B cell (primary cell): ENCODE measurements at regions not wholly inside any gene's neighbourhood (a gene's known extent, or its start where the extent isn't known, plus 50 kb on each side); places are given as distances from the start of the nearest gene placed in this dataset.

Experiments used
- ATAC-seq: fragments of 200-7000 bp; cut with Tn5 transposase; one replicate; pipeline ENCODE4 v1.10.0; 2021; ENCODE audit warnings: low read depth, mild to moderate bottlenecking, moderate number of reproducible peaks, moderate library complexity
- CTCF ChIA-PET: fragments of 350-600 bp; sonication (Branson Sonifier 250); formaldehyde crosslinking; loops from one replicate; lab custom pipeline; 2021; ENCODE audit warnings: antibody characterized with exemption, inconsistent platforms; lab: Charles Lee
- POLR2A ChIA-PET: fragments of 350-600 bp; sonication (Branson Sonifier 250); formaldehyde crosslinking; loops from one replicate; lab custom pipeline; 2021; ENCODE audit warnings: antibody characterized with exemption; lab: Charles Lee
- DNase-seq: peaks from one replicate; pipeline ENCODE4 v3.0.0; 2013
- H2AFZ ChIP-seq: 2 replicates; pipeline ENCODE4 v1.6.1; 2012; ENCODE audit warnings: mild to moderate bottlenecking, low read depth, low read length; ENCODE audit not compliant: insufficient read depth, poor library complexity, severe bottlenecking
- H3K27ac ChIP-seq, 2 donors: 1 replicate in 1 of 2; 2 replicates in 1 of 2; pipeline ENCODE4 v1.5.1; 2012 to 2013; ENCODE audit warnings: low read length in 2 of 2, mild to moderate bottlenecking in 2 of 2, moderate library complexity in 1 of 2
- H3K27me3 ChIP-seq, 4 experiments: fragments of 200-600 bp in 1 of 4; sonication (generic) in 1 of 4; replicated peaks in 1 of 4; 1 replicate in 2 of 4; 2 replicates in 2 of 4; pipeline versions ENCODE4 v1.6.1 to v1.7.0; 2013 to 2016; ENCODE audit warnings: low read length in 3 of 4, mild to moderate bottlenecking in 2 of 4, mixed read lengths in 1 of 4, moderate library complexity in 1 of 4; ENCODE audit not compliant: insufficient read depth in 4 of 4, control insufficient read depth in 3 of 4; ENCODE audit errors: control extremely low read depth in 1 of 4
- H3K36me3 ChIP-seq, 2 experiments: replicated peaks in 1 of 2; 1 replicate in 1 of 2; 2 replicates in 1 of 2; pipeline versions ENCODE4 v1.6.1 to v1.7.1; 2013; ENCODE audit warnings: low read length in 1 of 2; ENCODE audit not compliant: insufficient read depth in 2 of 2, control insufficient read depth in 1 of 2; ENCODE audit errors: control extremely low read depth in 1 of 2, extremely low read depth in 1 of 2
- H3K4me1 ChIP-seq, 2 donors: fragments of 200-600 bp in 1 of 2; sonication (generic) in 1 of 2; 1 replicate in 1 of 2; 2 replicates in 1 of 2; pipeline versions ENCODE4 v1.5.1 to v1.6.1; 2013 to 2017; ENCODE audit warnings: low read length in 2 of 2; ENCODE audit not compliant: control insufficient read depth in 2 of 2, insufficient read depth in 2 of 2
- H3K4me2 ChIP-seq: replicated peaks from 2 replicates; pipeline ENCODE3; 2012; ENCODE audit warnings: mild to moderate bottlenecking, low read depth, low read length; ENCODE audit not compliant: poor library complexity, severe bottlenecking
- H3K4me3 ChIP-seq, 5 experiments: fragments of 200-600 bp in 1 of 5; sonication (generic) in 1 of 5; 1 replicate in 3 of 5; 2 replicates in 2 of 5; pipeline versions ENCODE4 v1.5.1 to v1.7.0; 2011 to 2016; ENCODE audit warnings: low read length in 4 of 5, mild to moderate bottlenecking in 4 of 5, low read depth in 2 of 5, control low read depth in 1 of 5, moderate library complexity in 1 of 5; ENCODE audit not compliant: insufficient read depth in 1 of 5; ENCODE audit errors: control extremely low read depth in 1 of 5, extremely low read depth in 1 of 5
- H3K79me2 ChIP-seq: fragments of 200-600 bp; sonication (generic); one replicate; pipeline ENCODE4 v1.6.0; 2016; ENCODE audit warnings: low read length; ENCODE audit not compliant: control insufficient read depth, insufficient read depth
- H3K9ac ChIP-seq: fragments of 200-600 bp; sonication (generic); 2 replicates; pipeline ENCODE4 v1.6.1; 2017; ENCODE audit warnings: mild to moderate bottlenecking, low read length, moderate library complexity
- H3K9me3 ChIP-seq, 3 donors: one replicate each; pipeline versions ENCODE4 v1.6.1 to v1.7.1; 2013; ENCODE audit warnings: low read length in 2 of 3; ENCODE audit not compliant: control insufficient read depth in 2 of 3, insufficient read depth in 1 of 3; ENCODE audit errors: control extremely low read depth in 1 of 3
- H4K20me1 ChIP-seq: 2 replicates; pipeline ENCODE4 v1.6.0; 2012; ENCODE audit warnings: mild to moderate bottlenecking, low read length; ENCODE audit not compliant: insufficient read depth, control insufficient read depth, poor library complexity, severe bottlenecking
- H3K27ac Mint-ChIP-seq: one replicate; pipeline ENCODE4 v1.8.0; 2021; ENCODE audit warnings: mixed read lengths
- H3K27me3 Mint-ChIP-seq: one replicate; pipeline ENCODE4 v1.8.0; 2021; ENCODE audit warnings: mixed read lengths
- H3K4me1 Mint-ChIP-seq: one replicate; pipeline ENCODE4 v1.8.0; 2021; ENCODE audit warnings: mixed read lengths
- H3K4me3 Mint-ChIP-seq: one replicate; pipeline ENCODE4 v1.8.0; 2021; ENCODE audit warnings: mixed read lengths
- H3K9me3 Mint-ChIP-seq: one replicate; pipeline ENCODE4 v1.8.0; 2022; ENCODE audit warnings: mixed read lengths; ENCODE audit not compliant: insufficient read depth
- CTCF ChIP-seq: fragments of 200-600 bp; IDR thresholded peaks from one replicate; pipeline ENCODE4 v1.8.0; 2022; ENCODE audit warnings: antibody characterized with exemption, mild to moderate bottlenecking
- EZH2 ChIP-seq: IDR thresholded peaks from 2 replicates; pipeline ENCODE4 v1.6.1; 2012; ENCODE audit warnings: borderline replicate concordance, low read depth, mild to moderate bottlenecking, moderate library complexity, low read length; ENCODE audit not compliant: insufficient read depth, poor library complexity, severe bottlenecking
- WGBS: methylation state at CpG from one replicate; pipeline ENCODE4 v1.1.5; 2013; ENCODE audit warnings: missing lambda C conversion rate; ENCODE audit not compliant: insufficient coverage; 5-methylcytosine and 5-hydroxymethylcytosine counted together
- intact Hi-C: fragments of 100-400 bp; cut with micrococcal nuclease; formaldehyde crosslinking; loops from one replicate; pipeline ENCODE4 v1.10.0; 2022

DNA sequence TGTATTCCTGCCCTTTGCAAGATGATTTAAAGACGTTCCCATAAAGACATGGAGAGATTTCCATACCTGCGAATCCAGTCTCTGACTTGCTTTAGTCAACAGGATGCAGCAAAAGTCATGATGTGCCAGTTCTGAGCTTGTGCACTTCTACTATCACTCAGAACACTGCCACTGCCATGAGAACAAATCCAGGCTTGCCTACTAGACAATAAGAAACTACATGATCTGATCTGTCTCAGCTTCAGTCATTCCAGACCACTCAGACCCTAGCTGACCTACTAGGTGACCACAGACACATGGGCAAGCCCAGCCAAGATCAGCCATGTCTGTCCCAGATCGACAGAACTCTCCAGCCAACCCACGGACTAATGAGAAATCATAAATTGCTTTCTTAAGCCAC lies 219.2 kb downstream of the RRAGC start:
- ATAC-seq: no peak
- peaks cover 0 to 18% (median 8%) of the 10 kb centered on the region in 4 experiments for H3K27me3 ChIP-seq
- Mint-ChIP-seq H3K27me3 (peaks cover 53% of the 10 kb centered on the region), H3K4me1 (no peaks in the 10 kb centered on the region), H3K9me3 (peaks cover 6% of the 10 kb centered on the region), H3K27ac (no peak overlapping the region), H3K4me3 (no peak overlapping the region)
- CTCF ChIA-PET: no interaction called here
- POLR2A ChIA-PET: no interaction called here
- no peak overlapping the region for H3K9ac ChIP-seq
- intact Hi-C loops: no loop called here
- H4K20me1 ChIP-seq: no peaks in the 10 kb centered on the region
- WGBS: 85% methylated on average over 4 of the region's 4 CpGs
- DNase-seq: no peak
- no peak overlapping the region for H3K4me2 ChIP-seq
- TF ChIP-seq EZH2 (no peak), CTCF (no peak)
- H2AFZ ChIP-seq: no peak overlapping the region
- H3K27ac ChIP-seq: no peak overlapping the region
- no peaks in the 10 kb centered on the region for H3K36me3 ChIP-seq
- H3K4me1 ChIP-seq: no peaks in the 10 kb centered on the region
- H3K79me2 ChIP-seq: no peaks in the 10 kb centered on the region
- H3K4me3 ChIP-seq: no peak overlapping the region
- peaks cover 0 to 7% (median 3%) of the 10 kb centered on the region in 3 donors for H3K9me3 ChIP-seq

DNA sequence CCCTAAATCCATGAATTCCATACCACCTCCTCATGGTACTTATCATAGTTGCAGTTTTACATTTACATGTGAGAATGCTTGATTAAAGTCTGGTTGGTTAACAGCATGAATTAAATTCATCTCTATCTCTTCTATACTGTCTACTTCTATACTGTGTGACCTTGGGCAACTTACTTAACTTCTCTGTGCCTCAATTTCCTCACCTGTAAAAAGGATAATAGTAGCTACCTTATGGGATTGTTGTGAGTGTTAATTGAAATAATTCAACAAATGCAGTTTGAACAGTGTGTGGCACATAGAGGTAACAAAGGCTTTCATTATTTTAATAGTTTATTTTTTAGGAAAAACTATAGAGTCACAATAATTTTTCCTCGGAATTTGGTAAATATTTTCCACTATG lies 231.3 kb downstream of the RRAGC start:
- H4K20me1 ChIP-seq: no peaks in the 10 kb centered on the region
- H3K4me3 ChIP-seq: no peak overlapping the region
- H3K79me2 ChIP-seq: no peaks in the 10 kb centered on the region
- intact Hi-C loops: no loop called here
- H3K27ac ChIP-seq: no peak overlapping the region
- H3K9me3 ChIP-seq: no peaks in the 10 kb centered on the region
- Mint-ChIP-seq H3K4me1 (no peaks in the 10 kb centered on the region), H3K9me3 (peaks cover 3% of the 10 kb centered on the region), H3K27me3 (peaks cover 36% of the 10 kb centered on the region), H3K27ac (no peak overlapping the region), H3K4me3 (no peak overlapping the region)
- no peak overlapping the region for H3K4me2 ChIP-seq
- no peak for TF ChIP-seq CTCF
- TF ChIP-seq EZH2: no peak
- no peak overlapping the region for H2AFZ ChIP-seq
- no CpG with 5 or more reads among the region's 1 CpG for WGBS
- CTCF ChIA-PET: no interaction called here
- no peaks in the 10 kb centered on the region for H3K4me1 ChIP-seq
- ATAC-seq (no peak), DNase-seq (no peak)
- no peaks in the 10 kb centered on the region for H3K36me3 ChIP-seq
- H3K27me3 ChIP-seq: peaks cover 0 to 2% (median 0%) of the 10 kb centered on the region in 4 experiments
- POLR2A ChIA-PET: no interaction called here
- no peak overlapping the region for H3K9ac ChIP-seq
